Loucy (cell line): ENCODE measurements at regions not wholly inside any gene's neighbourhood (a gene's known extent, or its start where the extent isn't known, plus 50 kb on each side); places are given as distances from the start of the nearest gene placed in this dataset.

Source experiments
- EZH2phosphoT487 ChIP-seq: fragments of 200-600 bp; IDR thresholded peaks from 2 replicates; pipeline ENCODE4 v1.6.1; 2018; ENCODE audit warnings: antibody characterized with exemption, mild to moderate bottlenecking, moderate library complexity, borderline replicate concordance
- TF ChIP-seq, protein P1 (sequence below): fragments of 200-600 bp; sonication (generic); conservative IDR thresholded peaks from 2 replicates; pipeline ENCODE4 v1.5.1; 2014; ENCODE audit warnings: mild to moderate bottlenecking, antibody characterized with exemption, low read length

DNA sequence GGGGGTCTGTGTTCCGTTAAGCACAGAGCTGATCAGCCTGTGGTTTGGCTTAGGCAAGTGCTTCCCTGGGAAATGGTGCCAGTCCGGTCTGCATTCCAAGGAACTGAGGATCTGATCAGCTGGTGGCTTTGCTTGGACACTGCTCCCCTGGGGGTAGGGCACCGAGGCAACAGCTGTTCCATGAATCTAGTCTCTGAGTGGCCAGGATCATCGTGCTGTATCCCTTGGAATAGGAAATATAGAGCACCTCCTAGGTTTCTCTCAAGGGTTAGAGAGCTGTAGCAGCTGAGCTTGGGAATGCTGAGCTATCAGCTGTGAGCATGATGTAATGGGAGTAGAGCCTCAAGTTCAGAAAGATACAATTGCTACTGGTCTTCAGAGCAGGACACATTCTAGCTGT is 863.9 kb downstream of the RAPGEF2 start:
- TF ChIP-seq, protein P1, sequence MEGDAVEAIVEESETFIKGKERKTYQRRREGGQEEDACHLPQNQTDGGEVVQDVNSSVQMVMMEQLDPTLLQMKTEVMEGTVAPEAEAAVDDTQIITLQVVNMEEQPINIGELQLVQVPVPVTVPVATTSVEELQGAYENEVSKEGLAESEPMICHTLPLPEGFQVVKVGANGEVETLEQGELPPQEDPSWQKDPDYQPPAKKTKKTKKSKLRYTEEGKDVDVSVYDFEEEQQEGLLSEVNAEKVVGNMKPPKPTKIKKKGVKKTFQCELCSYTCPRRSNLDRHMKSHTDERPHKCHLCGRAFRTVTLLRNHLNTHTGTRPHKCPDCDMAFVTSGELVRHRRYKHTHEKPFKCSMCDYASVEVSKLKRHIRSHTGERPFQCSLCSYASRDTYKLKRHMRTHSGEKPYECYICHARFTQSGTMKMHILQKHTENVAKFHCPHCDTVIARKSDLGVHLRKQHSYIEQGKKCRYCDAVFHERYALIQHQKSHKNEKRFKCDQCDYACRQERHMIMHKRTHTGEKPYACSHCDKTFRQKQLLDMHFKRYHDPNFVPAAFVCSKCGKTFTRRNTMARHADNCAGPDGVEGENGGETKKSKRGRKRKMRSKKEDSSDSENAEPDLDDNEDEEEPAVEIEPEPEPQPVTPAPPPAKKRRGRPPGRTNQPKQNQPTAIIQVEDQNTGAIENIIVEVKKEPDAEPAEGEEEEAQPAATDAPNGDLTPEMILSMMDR, result no peak
- no peak for TF ChIP-seq EZH2phosphoT487
